ENCODE measurements at regions not wholly inside any gene's neighbourhood (a gene's known extent, or its start where the extent isn't known, plus 50 kb on each side); places are given as distances from the start of the nearest gene placed in this dataset.

GRCh38 chr10:60441515-60441914 is 51.8 kb upstream of the ANK3 start:
- peak; percentile 45 for TF ChIP-seq CTCF (IDR thresholded peaks at IDR 0.05; ENCODE audit: control insufficient read depth, extremely low read depth, insufficient read depth)
- H3K4me3 ChIP-seq (ENCODE audit: low read depth, low read length), result no peak overlapping the region
- DNase-seq (ENCODE audit: low read depth), result no peak

- no peak for DNase-seq (ENCODE audit: low read depth)
- no peak for TF ChIP-seq CTCF (IDR thresholded peaks at IDR 0.05; ENCODE audit: control insufficient read depth, extremely low read depth, insufficient read depth)
- H3K4me3 ChIP-seq (ENCODE audit: low read depth, low read length), result no peak overlapping the region
Observed at GRCh38 chr10:60439641-60440040, 50.0 kb upstream of the ANK3 start.

Data from LNCaP clone FGC (cell line).